Subcutaneous abdominal adipose tissue (tissue), 5 donors: ENCODE measurements at regions not wholly inside any gene's neighbourhood (a gene's known extent, or its start where the extent isn't known, plus 50 kb on each side); places are given as distances from the start of the nearest gene placed in this dataset.

Experiments
- H3K27ac ChIP-seq: one replicate; pipeline ENCODE4 v1.7.0; 2013; ENCODE audit warnings: low read depth, mild to moderate bottlenecking, inconsistent platforms, low read length, moderate library complexity
- H3K27me3 ChIP-seq, 5 donors: one replicate each; pipeline ENCODE4 v1.7.0; 2013; ENCODE audit warnings: low read length in 5 of 5, inconsistent platforms in 1 of 5; ENCODE audit not compliant: control insufficient read depth in 5 of 5, insufficient read depth in 4 of 5
- H3K36me3 ChIP-seq, 5 donors: one replicate each; pipeline ENCODE4 v1.7.0; 2013; ENCODE audit warnings: low read length in 5 of 5; ENCODE audit not compliant: control insufficient read depth in 5 of 5, insufficient read depth in 5 of 5
- H3K4me1 ChIP-seq, 5 donors: one replicate each; pipeline ENCODE4 v1.7.0; 2013; ENCODE audit warnings: low read length in 5 of 5, mild to moderate bottlenecking in 3 of 5, moderate library complexity in 1 of 5; ENCODE audit not compliant: control insufficient read depth in 5 of 5, insufficient read depth in 5 of 5
- H3K4me3 ChIP-seq, 5 donors: one replicate each; pipeline ENCODE4 v1.7.0; 2013; ENCODE audit warnings: low read length in 5 of 5, low read depth in 1 of 5
- H3K9ac ChIP-seq, 5 donors: one replicate each; pipeline ENCODE4 v1.7.0; 2013; ENCODE audit warnings: low read length in 5 of 5, mild to moderate bottlenecking in 4 of 5, moderate library complexity in 3 of 5
- H3K9me3 ChIP-seq, 5 donors: one replicate each; pipeline ENCODE4 v1.7.0; 2013; ENCODE audit warnings: low read length in 5 of 5; ENCODE audit not compliant: control insufficient read depth in 5 of 5
- donor health status: healthy.
- donor health status: healthy.
- donor health status: healthy.
- donor health status: healthy.
- donor health status: healthy.

GRCh38 chr1:30042438-30043147 lies 680.8 kb downstream of the MATN1 start:
- Histone ChIP-seq H3K9ac (no peak overlapping the region), H3K27ac (no peak overlapping the region), H3K4me1 (no peaks in the 10 kb centered on the region), H3K27me3 (peaks cover 0 to 12% (median 4%) of the 10 kb centered on the region in 5 donors), H3K4me3 (no peak overlapping the region), H3K9me3 (peaks cover 0 to 10% (median 5%) of the 10 kb centered on the region in 5 donors), H3K36me3 (no peaks in the 10 kb centered on the region)

GRCh38 chr1:30041741-30042437 lies 681.5 kb downstream of the MATN1 start:
- no peaks in the 10 kb centered on the region for H3K4me1 ChIP-seq
- H3K27me3 ChIP-seq = peaks cover 0 to 12% (median 3%) of the 10 kb centered on the region in 5 donors
- no peak overlapping the region for H3K9ac ChIP-seq
- no peaks in the 10 kb centered on the region for H3K36me3 ChIP-seq
- H3K27ac ChIP-seq = no peak overlapping the region
- peaks cover 0 to 10% (median 5%) of the 10 kb centered on the region in 5 donors for H3K9me3 ChIP-seq
- no peak overlapping the region for H3K4me3 ChIP-seq

- Histone ChIP-seq H3K27me3 (peaks cover 0 to 8% (median 0%) of the 10 kb centered on the region in 5 donors), H3K9ac (no peak overlapping the region), H3K36me3 (no peaks in the 10 kb centered on the region), H3K9me3 (peaks cover 0 to 10% (median 5%) of the 10 kb centered on the region in 5 donors), H3K4me1 (no peaks in the 10 kb centered on the region), H3K27ac (no peak overlapping the region), H3K4me3 (no peak overlapping the region)
Measured at GRCh38 chr1:30040081-30041019, 683.0 kb downstream of the MATN1 start.

GRCh38 chr1:30039354-30040080 lies 683.9 kb downstream of the MATN1 start:
- peaks cover 0 to 15% (median 4%) of the 10 kb centered on the region in 5 donors for H3K27me3 ChIP-seq
- no peak overlapping the region for H3K27ac ChIP-seq
- H3K4me1 ChIP-seq = peaks cover 0 to 4% (median 0%) of the 10 kb centered on the region in 5 donors
- peaks cover 0 to 10% (median 5%) of the 10 kb centered on the region in 5 donors for H3K9me3 ChIP-seq
- no peaks in the 10 kb centered on the region for H3K36me3 ChIP-seq
- no peak overlapping the region for H3K9ac ChIP-seq
- no peak overlapping the region for H3K4me3 ChIP-seq

- Histone ChIP-seq H3K27me3 (peaks cover 0 to 15% (median 7%) of the 10 kb centered on the region in 5 donors), H3K27ac (no peak overlapping the region), H3K4me3 (no peak overlapping the region), H3K4me1 (peaks cover 0 to 4% (median 0%) of the 10 kb centered on the region in 5 donors), H3K9ac (no peak overlapping the region), H3K36me3 (no peaks in the 10 kb centered on the region), H3K9me3 (peaks cover 0 to 10% (median 5%) of the 10 kb centered on the region in 5 donors)
Measured at GRCh38 chr1:30038134-30039025, 685.0 kb downstream of the MATN1 start.

- H3K27me3 ChIP-seq = peaks cover 0 to 15% (median 7%) of the 10 kb centered on the region in 5 donors
- no peaks in the 10 kb centered on the region for H3K36me3 ChIP-seq
- no peak overlapping the region for H3K27ac ChIP-seq
- H3K9ac ChIP-seq = no peak overlapping the region
- H3K9me3 ChIP-seq = peaks cover 0 to 3% (median 2%) of the 10 kb centered on the region in 5 donors
- H3K4me1 ChIP-seq = peaks cover 0 to 4% (median 0%) of the 10 kb centered on the region in 5 donors
- H3K4me3 ChIP-seq = no peak overlapping the region
Measured at GRCh38 chr1:30037251-30038118, 685.9 kb downstream of the MATN1 start.

- no peak overlapping the region for H3K4me3 ChIP-seq
- no peak overlapping the region for H3K27ac ChIP-seq
- H3K4me1 ChIP-seq = peaks cover 0 to 4% (median 0%) of the 10 kb centered on the region in 5 donors
- no peak overlapping the region for H3K9ac ChIP-seq
- peaks cover 0 to 5% (median 0%) of the 10 kb centered on the region in 5 donors for H3K9me3 ChIP-seq
- no peaks in the 10 kb centered on the region for H3K36me3 ChIP-seq
- peaks cover 0 to 15% (median 6%) of the 10 kb centered on the region in 5 donors for H3K27me3 ChIP-seq
Measured at GRCh38 chr1:30036666-30037065, 686.7 kb downstream of the MATN1 start.

- Histone ChIP-seq H3K36me3 (no peaks in the 10 kb centered on the region), H3K4me3 (no peak overlapping the region), H3K27me3 (peaks cover 0 to 15% (median 6%) of the 10 kb centered on the region in 5 donors), H3K9me3 (peaks cover 0 to 5% (median 0%) of the 10 kb centered on the region in 5 donors), H3K9ac (no peak overlapping the region), H3K4me1 (peaks cover 0 to 4% (median 0%) of the 10 kb centered on the region in 5 donors), H3K27ac (no peak overlapping the region)
Measured at GRCh38 chr1:30036229-30036547, 687.2 kb downstream of the MATN1 start.
